ENCODE measurements at regions not wholly inside any gene's neighbourhood (a gene's known extent, or its start where the extent isn't known, plus 50 kb on each side); places are given as distances from the start of the nearest gene placed in this dataset.

- no peaks in the 10 kb centered on the region for H3K36me3 ChIP-seq
- WGBS, 2 donors, result 64 to 67% methylated on average over 9 of the region's 9 CpGs
- no peaks in the 10 kb centered on the region for H3K27me3 ChIP-seq
- TF ChIP-seq CTCF (IDR thresholded peaks at IDR 0.05), result no peak
- no peak for FAIRE-seq
- H3K27ac ChIP-seq, result no peak overlapping the region
- no peak for DNase-seq
- peaks cover 0 to 7% (median 3%) of the 10 kb centered on the region in 3 donors for H3K4me1 ChIP-seq
- intact Hi-C loops (cut with DNase I), result no loop called here
- no peak overlapping the region for H3K4me3 ChIP-seq
- no peaks in the 10 kb centered on the region for H3K9me3 ChIP-seq
- no peak for ATAC-seq
These were observed 480.5 kb upstream of the PROK2 start for GRCh38 chr3:72265256-72266015.

GRCh38 chr3:72263223-72263990 is 478.5 kb upstream of the PROK2 start:
- Histone ChIP-seq H3K9me3 (no peaks in the 10 kb centered on the region), H3K27me3 (no peaks in the 10 kb centered on the region), H3K4me1 (no peaks in the 10 kb centered on the region), H3K27ac (no peak overlapping the region), H3K4me3 (no peak overlapping the region), H3K36me3 (no peaks in the 10 kb centered on the region)
- intact Hi-C loops (cut with DNase I), result no loop called here
- TF ChIP-seq CTCF (IDR thresholded peaks at IDR 0.05), result no peak
- 67 to 76% methylated on average over 4 of the region's 4 CpGs for WGBS, 2 donors
- FAIRE-seq, result no peak
- ATAC-seq, result no peak
- DNase-seq, result no peak

- 32 to 40% methylated on average over 3 of the region's 3 CpGs for WGBS, 2 donors
- H3K9me3 ChIP-seq, result no peaks in the 10 kb centered on the region
- DNase-seq, result no peak
- H3K27ac ChIP-seq, result no peak overlapping the region
- H3K4me1 ChIP-seq, result no peaks in the 10 kb centered on the region
- no peaks in the 10 kb centered on the region for H3K36me3 ChIP-seq
- FAIRE-seq, result no peak
- no peaks in the 10 kb centered on the region for H3K27me3 ChIP-seq
- no peak overlapping the region for H3K4me3 ChIP-seq
- ATAC-seq, result no peak
- intact Hi-C loops (cut with DNase I), result no loop called here
- TF ChIP-seq CTCF (IDR thresholded peaks at IDR 0.05), result no peak
These were observed 477.8 kb upstream of the PROK2 start for GRCh38 chr3:72262736-72263135.

- ATAC-seq, result no peak
- 70 to 83% methylated on average over 8 of the region's 8 CpGs for WGBS, 2 donors
These were observed 476.9 kb upstream of the PROK2 start for GRCh38 chr3:72261566-72262564.

More at GRCh38 chr3:72261566-72262564, 476.9 kb upstream of the PROK2 start:
- DNase-seq (no peak), FAIRE-seq (no peak)
- Histone ChIP-seq H3K36me3 (no peaks in the 10 kb centered on the region), H3K27me3 (no peaks in the 10 kb centered on the region), H3K4me3 (no peak overlapping the region), H3K4me1 (no peaks in the 10 kb centered on the region), H3K27ac (no peak overlapping the region), H3K9me3 (no peaks in the 10 kb centered on the region)
- intact Hi-C loops (cut with DNase I), result no loop called here
- no peak for TF ChIP-seq CTCF (IDR thresholded peaks at IDR 0.05)
